ENCODE measurements at regions not wholly inside any gene's neighbourhood (a gene's known extent, or its start where the extent isn't known, plus 50 kb on each side); places are given as distances from the start of the nearest gene placed in this dataset.

DNA sequence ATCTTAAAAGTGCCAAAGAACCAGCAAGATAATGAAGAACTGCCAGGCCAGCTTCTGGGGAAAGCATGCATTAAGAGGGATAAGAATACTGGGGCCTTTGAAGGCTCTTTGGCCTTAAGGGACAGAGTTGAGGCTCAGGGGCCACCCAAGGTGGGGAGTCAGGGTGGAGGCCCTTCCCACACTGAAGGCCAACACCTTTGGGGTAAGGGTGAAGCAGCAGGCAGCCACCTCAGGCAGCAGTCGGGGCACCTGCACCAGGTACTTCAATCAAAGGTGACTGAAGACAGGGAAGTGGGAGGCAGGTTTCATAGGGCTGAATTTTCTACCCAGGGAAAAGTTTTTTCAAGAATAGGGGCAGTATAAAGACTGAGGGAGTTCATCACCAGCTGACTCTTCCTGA lies 87.7 kb upstream of the KLF13 start:
- in situ Hi-C loops (cut with MboI; ENCODE audit: low sequenced_read_pairs), result no loop called here

DNA sequence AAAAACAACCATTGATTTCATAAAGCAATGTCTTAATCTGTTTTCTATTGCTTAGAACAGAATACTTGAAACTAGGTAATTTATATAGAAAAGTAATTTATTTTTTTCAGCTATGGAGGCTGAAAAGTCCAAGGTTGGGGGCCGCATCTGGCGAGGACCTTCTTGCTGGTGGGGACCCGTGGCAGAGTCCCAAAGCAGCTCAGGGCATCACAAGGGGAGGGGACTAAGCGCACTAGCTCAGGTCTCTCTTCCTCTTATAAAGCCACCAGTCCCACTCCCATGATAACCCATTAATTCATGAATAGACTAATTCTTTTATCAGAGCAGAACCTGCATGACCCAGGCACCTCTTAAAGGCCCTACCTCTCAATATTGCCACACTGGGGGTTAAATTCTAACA lies 87.2 kb upstream of the KLF13 start:
- in situ Hi-C loops (cut with MboI; ENCODE audit: low sequenced_read_pairs), result no loop called here

DNA sequence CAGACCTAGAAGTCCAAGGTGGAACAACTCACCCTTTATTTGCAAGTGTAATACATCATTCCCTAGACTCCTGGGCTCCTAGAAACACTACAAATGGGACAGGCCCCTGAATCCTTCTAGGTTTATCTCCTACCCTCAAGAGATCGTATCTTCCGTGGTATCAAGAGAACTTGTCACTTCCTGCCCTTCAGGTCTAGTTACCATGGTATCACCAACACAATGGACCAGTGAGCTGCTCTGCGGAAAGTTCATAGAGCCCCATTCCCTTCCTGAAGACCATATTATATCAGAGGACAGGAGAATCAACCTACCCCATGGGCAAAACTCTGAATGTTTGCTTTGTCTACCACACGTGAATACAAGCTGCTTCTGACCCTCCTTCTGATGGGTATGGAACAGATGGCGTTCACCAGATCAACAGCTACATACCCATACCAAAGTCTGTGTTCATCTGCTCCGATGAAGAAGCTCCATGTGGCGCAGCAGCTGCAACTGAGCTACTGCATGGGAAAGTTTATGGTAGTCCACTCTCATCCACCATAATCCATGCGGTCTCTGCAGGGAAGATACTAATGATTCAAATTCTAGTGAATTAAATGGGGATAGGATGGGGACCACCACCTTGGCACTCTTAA lies 84.6 kb upstream of the KLF13 start:
- in situ Hi-C loops (cut with MboI; ENCODE audit: low sequenced_read_pairs), result no loop called here

DNA sequence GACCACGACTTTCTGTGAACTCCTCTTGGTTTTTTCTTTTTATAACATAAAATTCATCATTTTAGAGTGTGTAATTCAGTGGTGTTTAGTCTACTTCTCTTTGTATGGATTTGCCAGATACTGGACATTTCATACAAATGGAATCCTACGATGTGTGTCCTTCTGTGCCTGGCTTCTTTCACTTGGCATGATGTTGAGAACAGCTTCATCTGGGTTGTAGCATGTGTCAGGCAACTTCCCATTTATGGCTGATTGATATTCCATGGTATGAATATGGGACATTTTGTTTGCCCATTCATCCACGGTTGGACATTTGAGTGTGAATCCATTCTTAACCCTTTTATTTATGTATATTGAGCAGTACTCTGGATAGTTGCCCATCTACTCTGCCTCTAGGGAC lies 82.7 kb upstream of the KLF13 start:
- in situ Hi-C loops (cut with MboI; ENCODE audit: low sequenced_read_pairs), result no loop called here

- in situ Hi-C loops (cut with MboI; ENCODE audit: low sequenced_read_pairs), result no loop called here
These were observed 81.4 kb upstream of the KLF13 start for GRCh38 chr15:31245135-31245689.

DNA sequence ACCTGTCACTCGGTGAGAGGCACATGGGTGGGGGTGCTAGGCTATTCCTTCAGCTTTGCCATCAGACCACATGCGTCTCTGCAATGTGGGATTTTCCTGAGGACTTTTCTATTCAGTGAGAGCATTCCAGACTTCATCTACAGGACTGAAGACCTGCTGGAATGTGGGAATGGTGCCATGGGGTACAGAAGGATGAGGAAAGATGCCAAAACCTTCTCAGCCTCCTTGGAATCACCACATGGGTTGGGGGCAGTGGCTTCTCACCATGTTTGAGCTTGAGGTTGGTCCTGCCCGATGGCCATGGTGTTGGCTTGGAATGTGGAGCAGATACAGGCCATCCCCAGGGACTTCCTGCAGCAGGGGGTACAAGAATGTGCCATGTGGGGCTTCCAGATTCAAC lies 80.9 kb upstream of the KLF13 start:
- in situ Hi-C loops (cut with MboI; ENCODE audit: low sequenced_read_pairs), result no loop called here

- in situ Hi-C loops (cut with MboI; ENCODE audit: low sequenced_read_pairs), result no loop called here
These were observed 79.2 kb upstream of the KLF13 start for GRCh38 chr15:31247404-31247803.

- in situ Hi-C loops (cut with MboI; ENCODE audit: low sequenced_read_pairs), result no loop called here
These were observed 78.4 kb upstream of the KLF13 start for GRCh38 chr15:31248263-31248662.

- in situ Hi-C loops (cut with MboI; ENCODE audit: low sequenced_read_pairs), result no loop called here
These were observed 77.7 kb upstream of the KLF13 start for GRCh38 chr15:31248951-31249350.

DNA sequence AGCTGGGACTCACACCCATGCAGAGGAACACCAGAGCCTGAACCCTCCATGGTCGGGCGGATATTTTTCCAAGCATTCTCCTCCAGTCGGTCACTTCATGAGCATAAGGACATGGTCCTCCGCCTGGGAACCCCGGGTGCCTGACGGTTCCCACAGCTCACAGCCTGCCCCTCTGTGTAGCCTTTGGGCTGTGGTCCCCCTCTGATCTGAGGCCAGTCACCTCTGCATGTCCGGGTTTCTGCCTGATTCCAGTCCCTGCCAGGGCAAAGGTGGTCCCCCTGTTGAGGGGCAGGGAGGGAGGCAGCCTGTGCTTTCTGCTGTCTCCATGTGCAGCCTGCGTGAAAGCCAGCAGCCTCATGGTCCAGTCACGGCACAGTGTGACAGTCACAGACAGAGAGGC lies 76.6 kb upstream of the KLF13 start:
- in situ Hi-C loops (cut with MboI; ENCODE audit: low sequenced_read_pairs), result no loop called here

DNA sequence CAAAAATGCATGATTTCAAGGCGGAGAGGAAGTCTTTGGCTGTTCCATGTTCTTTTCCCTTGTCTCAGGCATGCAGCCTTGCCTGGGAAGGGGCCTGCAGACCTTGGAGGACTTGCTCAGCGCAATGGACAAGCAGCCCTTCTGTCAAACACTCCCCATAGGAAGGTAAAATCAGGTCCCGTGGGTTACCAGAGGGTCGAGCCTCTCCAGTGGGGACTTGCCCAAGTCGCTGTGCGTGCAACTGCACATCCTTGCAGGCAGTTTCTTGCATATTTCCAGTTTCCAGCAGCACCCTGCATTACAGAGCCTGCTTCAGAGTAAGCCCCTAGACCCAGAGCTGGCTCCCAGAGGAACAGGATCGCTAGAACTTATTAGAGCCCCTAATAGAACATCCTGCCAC lies 75.5 kb upstream of the KLF13 start:
- in situ Hi-C loops (cut with MboI; ENCODE audit: low sequenced_read_pairs), result no loop called here

DNA sequence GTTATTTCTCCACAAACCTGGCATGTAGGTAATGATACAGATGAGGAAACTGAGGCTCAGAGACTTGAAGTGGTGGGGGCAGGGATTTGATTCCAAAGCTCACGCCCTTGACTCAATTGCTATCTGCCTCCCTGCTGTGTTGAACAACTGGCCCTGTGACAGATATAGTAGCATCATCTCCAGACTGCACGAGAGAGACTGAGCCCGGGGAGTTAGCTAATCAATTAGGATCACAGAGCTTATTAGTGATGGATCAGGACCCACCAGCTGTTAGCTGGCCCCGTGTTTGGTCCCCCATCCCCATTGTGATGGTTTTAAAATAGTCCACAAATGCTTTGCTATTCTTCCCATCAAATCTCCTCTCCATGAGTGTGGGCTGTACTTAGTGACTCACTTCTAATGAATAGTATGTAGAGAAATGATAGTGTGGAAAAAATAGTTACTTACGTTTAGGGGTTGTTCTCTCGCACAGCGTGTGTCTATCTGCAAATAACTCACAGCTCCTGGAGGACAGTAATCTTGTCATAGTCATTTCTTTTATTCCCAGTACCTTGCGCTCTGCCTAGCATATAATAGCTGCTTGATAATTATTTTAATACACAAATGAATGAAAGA lies 74.4 kb upstream of the KLF13 start:
- in situ Hi-C loops (cut with MboI; ENCODE audit: low sequenced_read_pairs), result no loop called here

DNA sequence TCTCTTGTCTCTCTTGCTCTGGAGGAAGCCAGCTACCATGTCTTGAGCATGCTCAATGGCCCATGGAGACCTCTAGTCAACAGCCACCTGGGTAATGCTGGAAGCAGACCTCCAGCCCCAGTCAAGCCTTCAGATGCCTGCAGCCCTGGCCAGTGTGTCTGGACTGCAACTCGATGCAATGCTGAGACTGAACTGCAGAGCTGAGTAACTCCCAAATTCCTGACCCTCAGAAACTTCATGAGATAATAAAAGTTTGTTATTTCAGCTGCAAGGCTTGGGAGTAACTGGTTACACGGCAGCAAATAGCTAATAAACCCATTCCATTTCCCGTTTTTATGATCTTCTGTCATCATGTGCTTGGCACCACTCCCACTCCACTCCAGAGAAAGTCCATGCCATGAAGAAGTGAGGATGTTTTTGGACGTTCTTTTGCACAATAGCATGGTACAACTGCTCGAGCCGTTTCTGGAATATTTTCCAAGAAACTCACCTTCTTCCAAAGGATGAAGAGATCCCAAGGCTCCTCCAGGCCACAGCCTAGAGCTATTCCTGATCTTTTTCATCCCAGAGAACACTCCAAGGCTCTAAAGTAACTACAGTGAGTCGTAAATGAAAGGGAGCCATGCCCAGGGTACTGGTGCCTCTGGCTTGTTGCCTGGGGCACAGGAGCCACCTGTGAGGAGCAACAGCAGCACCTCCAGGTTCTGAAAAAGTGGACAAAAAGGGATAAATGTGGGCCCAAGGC lies 72.0 kb upstream of the KLF13 start:
- in situ Hi-C loops (cut with MboI; ENCODE audit: low sequenced_read_pairs), result no loop called here

- in situ Hi-C loops (cut with MboI; ENCODE audit: low sequenced_read_pairs), result no loop called here
These were observed 71.5 kb upstream of the KLF13 start for GRCh38 chr15:31255176-31255510.

DNA sequence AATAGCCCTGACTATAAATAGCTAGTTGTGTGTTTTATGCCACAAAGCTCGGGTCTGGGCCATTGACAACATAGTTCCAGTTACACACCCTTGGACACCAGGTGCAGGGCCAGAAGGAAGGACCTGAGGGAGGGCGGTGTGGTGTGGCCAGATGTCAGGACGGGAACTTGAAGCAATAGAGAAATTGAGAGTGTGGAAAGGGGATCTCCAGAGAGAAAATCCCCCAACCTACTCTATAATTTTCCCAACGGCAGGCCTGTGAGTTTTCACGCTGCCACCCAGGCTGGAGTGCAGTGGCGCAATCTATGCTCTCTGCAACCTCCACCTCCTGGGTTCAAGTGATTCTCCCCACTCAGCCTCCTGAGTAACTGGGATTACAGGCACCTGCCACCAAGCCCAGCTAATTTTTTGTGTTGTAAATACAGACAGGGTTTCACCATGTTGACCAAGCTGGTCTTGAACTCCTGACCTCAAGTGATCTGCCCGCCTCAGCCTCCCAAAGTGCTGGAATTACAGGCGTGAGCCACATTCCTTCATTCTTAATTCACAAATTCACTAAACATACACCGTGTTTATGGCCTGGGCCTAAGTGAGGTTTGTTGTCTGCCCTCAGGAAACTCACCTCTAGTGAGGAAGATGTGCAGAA lies 70.8 kb upstream of the KLF13 start:
- in situ Hi-C loops (cut with MboI; ENCODE audit: low sequenced_read_pairs), result no loop called here

GRCh38 chr15:31256378-31257265 lies 70.0 kb upstream of the KLF13 start:
- in situ Hi-C loops (cut with MboI; ENCODE audit: low sequenced_read_pairs), result no loop called here

DNA sequence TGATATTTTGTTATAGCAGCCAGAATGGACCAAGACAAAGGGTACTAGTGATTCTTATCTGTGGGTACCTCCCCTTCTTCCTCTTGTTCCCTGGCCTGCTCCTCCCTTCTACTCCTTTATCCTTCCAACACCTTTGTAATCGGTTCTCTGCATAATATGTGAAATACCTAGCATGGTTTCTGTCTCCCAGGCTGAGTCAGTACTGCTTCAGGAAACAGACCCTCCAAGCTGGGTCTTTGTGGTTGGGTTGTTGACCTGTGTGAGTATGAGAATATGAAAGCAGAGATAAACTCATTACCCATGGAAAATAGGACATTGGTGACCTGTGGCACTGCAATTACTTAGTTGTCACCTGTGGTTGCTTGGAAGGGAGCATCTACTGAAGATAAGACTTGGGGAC lies 69.3 kb upstream of the KLF13 start:
- in situ Hi-C loops (cut with MboI; ENCODE audit: low sequenced_read_pairs), result no loop called here

DNA sequence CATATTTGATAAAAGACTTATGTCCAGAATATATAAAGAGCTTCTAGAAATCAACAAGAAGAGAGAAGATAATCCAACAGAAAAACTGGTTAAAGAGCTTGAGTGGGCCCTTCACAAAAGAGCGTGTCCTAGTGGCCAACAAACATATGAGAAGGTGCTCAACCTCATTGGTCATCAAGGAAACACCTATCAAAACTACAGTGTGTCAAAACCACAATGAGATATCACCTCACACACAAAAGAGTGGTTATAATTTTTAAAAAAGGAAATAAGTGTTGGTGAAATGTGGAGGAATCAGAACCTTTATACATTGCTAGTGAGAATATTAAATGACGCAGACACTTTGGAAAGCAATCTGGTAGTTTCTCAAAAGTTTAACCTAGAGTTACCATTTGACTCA lies 68.4 kb upstream of the KLF13 start:
- in situ Hi-C loops (cut with MboI; ENCODE audit: low sequenced_read_pairs), result no loop called here

DNA sequence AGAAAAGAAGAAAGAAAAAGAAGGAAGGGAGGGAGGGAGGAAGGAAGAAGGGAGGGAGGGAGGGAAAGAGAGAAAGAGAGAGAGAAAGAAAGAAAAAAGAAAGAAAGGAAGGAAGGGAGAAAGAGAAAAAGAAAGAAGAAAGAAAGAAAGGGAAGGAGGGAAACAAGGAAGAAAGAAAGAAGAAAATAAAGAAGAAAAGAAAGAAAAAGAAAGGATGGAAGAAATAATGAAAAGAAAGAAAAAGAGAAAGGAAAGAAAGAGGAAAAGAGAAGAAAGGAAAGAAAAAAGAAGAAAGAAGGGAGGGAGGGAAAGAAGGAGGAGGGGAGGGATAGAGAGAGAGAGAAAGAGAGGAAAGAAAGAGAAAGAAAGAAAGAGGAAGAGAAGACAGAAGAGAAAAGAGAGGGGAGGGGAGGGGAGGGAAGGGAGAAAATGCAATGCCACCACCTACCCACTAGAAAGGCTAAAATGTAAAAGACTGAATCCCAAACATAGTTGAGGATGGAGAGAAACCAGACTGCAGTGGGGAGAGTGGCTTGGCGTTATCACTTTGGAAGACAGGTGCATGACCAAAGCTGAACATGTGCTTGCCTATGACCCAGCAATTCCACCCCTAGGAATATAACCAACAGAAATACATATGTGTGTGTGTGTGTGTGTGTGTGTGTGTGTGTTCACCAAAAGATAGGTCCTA lies 66.9 kb upstream of the KLF13 start:
- in situ Hi-C loops (cut with MboI; ENCODE audit: low sequenced_read_pairs), result no loop called here

DNA sequence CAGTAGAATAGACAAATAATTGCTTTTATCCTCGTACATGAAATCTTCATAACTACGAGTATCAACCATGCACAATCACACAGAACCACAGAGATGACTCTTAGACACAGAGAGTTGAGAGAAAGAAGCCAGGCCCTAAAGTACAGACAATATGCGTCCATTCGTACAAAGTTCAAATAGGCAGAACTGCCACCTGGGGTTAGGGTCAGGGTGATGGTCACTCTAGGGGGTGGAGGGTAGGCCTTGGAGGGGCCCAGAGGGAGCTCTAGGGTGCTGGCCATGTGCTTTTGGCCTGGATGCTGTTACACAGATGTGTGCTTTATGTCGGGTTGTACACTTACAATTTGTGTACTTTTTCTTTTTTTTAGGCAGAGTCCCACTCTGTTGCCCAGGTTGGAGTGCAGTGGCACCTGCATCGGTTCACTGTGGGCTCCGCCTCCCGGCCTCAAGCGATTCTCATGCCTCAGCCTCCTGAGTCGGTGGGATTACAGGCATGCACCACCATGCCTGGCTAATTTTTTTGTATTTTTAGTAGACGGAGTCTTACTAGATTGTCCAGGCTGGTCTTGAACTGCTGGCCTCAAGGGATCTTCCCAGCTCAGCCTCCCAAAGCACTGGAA lies 65.9 kb upstream of the KLF13 start:
- in situ Hi-C loops (cut with MboI; ENCODE audit: low sequenced_read_pairs), result no loop called here

Measured in HL-60/S4 (cell line).